Urinary bladder (tissue), 3 donors: ENCODE measurements at regions not wholly inside any gene's neighbourhood (a gene's known extent, or its start where the extent isn't known, plus 50 kb on each side); places are given as distances from the start of the nearest gene placed in this dataset.

Experiments
- DNase-seq: peaks from one replicate; pipeline ENCODE4 v3.0.0-alpha.2; 2015; ENCODE audit errors: extremely low spot score
- H3K27ac ChIP-seq: one replicate; pipeline ENCODE4 v1.5.1; 2013; ENCODE audit warnings: low read depth, mild to moderate bottlenecking, moderate library complexity
- H3K36me3 ChIP-seq: one replicate; pipeline ENCODE4 v1.6.1; 2013; ENCODE audit warnings: mild to moderate bottlenecking, moderate library complexity; ENCODE audit not compliant: insufficient read depth
- H3K4me1 ChIP-seq: one replicate; pipeline ENCODE4 v1.6.1; 2013; ENCODE audit warnings: mild to moderate bottlenecking, moderate library complexity; ENCODE audit not compliant: insufficient read depth
- H3K4me3 ChIP-seq: one replicate; pipeline ENCODE4 v1.5.1; 2013; ENCODE audit warnings: low read depth, low read length
- WGBS: extraction: QIAGEN DNeasy Blood & Tissue Kit; methylation state at CpG from one replicate; pipeline ENCODE4 v1.1.7; 2013; 5-methylcytosine and 5-hydroxymethylcytosine counted together
- donor health status: healthy with polysubstance abuse.
- donor health status: healthy.

DNA sequence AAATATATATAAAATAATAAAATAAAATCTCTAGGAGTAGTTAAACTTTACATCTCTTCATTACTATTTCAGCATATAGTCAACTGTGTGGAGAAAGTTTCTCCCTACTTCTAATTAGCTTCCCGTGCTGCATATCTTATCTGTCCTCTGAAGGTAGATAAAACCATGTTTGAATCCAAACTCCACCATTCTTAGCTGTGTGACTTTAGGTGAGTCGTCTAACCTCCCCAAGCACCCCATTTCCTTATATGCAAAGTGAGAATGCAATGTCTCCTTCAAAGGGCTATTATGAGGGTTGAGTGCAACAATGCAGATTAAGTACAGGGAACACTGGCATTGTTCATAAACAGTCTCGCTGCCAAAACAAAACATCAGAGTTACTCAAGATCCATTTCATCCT lies 80.8 kb upstream of the DRD2 start:
- WGBS: 68% methylated on average over 3 of the region's 3 CpGs
- H3K4me3 ChIP-seq: no peak overlapping the region
- DNase-seq: no peak
- no peaks in the 10 kb centered on the region for H3K36me3 ChIP-seq
- no peak overlapping the region for H3K27ac ChIP-seq
- H3K4me1 ChIP-seq: no peaks in the 10 kb centered on the region

GRCh38 chr11:113555071-113555619 lies 79.9 kb upstream of the DRD2 start:
- Histone ChIP-seq H3K4me1 (no peaks in the 10 kb centered on the region), H3K4me3 (no peak overlapping the region), H3K36me3 (no peaks in the 10 kb centered on the region), H3K27ac (no peak overlapping the region)
- DNase-seq: no peak
- 68% methylated on average over 2 of the region's 2 CpGs for WGBS

DNA sequence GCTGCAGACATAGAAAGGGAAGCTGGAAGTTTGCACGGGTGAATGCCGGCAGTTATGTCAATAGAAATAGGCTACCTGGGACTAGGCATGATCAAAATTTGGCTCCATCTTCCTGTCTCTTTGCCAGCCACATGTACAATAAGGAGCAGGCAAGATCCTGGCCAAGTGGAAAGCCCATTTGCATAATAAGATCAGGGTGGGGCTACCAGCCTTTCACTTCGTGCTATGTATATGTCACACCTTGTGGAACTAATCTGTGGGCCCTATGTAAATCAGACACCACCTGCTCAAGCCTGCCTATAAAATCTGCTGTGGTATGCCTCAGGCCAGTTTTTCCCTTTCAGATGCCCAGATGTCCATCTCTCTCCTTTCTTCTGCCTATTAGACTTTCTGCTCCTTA lies 79.3 kb upstream of the DRD2 start:
- WGBS: 58% methylated on average over 3 of the region's 3 CpGs
- DNase-seq: no peak
- no peak overlapping the region for H3K27ac ChIP-seq
- H3K4me1 ChIP-seq: no peaks in the 10 kb centered on the region
- H3K36me3 ChIP-seq: no peaks in the 10 kb centered on the region
- H3K4me3 ChIP-seq: no peak overlapping the region

DNA sequence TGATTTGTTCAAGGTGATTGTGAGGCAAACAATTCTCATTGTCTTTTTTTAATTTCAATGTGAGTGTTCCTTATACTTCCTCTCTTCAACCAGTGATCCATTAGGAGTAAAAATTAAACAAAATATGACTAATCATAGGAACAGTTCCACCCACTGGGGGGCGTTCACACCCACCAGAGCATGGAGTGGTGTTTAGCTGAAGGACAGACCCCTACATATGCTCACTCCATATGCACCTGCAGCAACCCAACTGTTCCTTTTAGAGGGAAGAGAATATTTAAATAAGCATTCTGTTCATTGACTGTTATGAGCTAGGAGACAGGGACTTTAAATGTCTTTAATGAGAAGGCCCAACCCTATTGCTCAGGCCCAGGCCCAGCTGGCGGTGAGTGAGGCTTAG lies 78.7 kb upstream of the DRD2 start:
- Histone ChIP-seq H3K4me1 (no peaks in the 10 kb centered on the region), H3K36me3 (no peaks in the 10 kb centered on the region), H3K4me3 (no peak overlapping the region), H3K27ac (no peak overlapping the region)
- WGBS: 46% methylated on average over 2 of the region's 2 CpGs
- DNase-seq: no peak

DNA sequence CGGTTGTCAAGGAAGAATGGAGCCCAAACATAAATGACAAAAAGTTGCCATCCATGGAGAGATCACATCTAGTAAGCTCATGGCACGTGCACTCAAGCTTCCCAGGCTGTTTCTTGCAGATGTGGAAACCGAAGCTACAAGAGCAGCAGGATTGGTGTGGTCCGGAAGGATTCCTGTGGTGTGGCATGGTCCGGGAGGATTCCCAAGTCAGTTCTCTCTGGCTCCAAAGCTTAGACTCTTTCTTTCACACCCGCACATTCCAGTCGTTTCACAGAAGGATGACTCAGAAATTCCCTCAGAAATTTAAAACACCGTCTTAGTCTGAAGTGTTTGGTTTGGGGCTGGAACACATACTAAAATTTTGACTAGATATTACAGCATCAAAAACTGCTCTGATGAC lies 78.0 kb upstream of the DRD2 start:
- Histone ChIP-seq H3K36me3 (no peaks in the 10 kb centered on the region), H3K27ac (no peak overlapping the region), H3K4me3 (no peak overlapping the region), H3K4me1 (no peaks in the 10 kb centered on the region)
- WGBS: 29% methylated on average over 8 of the region's 8 CpGs
- DNase-seq: no peak

GRCh38 chr11:113552271-113552670 lies 77.1 kb upstream of the DRD2 start:
- Histone ChIP-seq H3K27ac (no peak overlapping the region), H3K4me1 (no peaks in the 10 kb centered on the region), H3K4me3 (no peak overlapping the region), H3K36me3 (no peaks in the 10 kb centered on the region)
- 97% methylated on average over 2 of the region's 2 CpGs for WGBS
- DNase-seq: no peak

DNA sequence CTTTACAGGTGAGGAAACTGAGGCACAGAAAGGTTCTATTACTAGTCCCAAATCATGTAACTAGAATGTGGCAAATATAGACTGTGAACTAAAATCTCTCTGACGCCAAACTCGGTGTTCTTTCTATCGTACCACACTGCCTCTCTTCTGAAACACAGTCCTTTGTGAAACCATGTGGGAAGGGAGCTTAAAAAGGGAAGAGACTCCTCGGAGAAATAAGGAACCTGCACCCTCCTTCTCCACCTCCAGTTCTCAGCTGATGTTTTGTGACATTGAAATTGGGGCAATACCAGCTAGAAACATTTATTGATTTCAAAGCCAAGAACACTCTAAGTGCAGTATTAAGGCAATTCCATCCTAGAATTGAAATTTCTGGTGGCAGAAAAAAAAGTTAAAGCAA lies 76.4 kb upstream of the DRD2 start:
- H3K4me3 ChIP-seq: no peak overlapping the region
- H3K36me3 ChIP-seq: no peaks in the 10 kb centered on the region
- 85% methylated on average over 4 of the region's 4 CpGs for WGBS
- H3K4me1 ChIP-seq: no peaks in the 10 kb centered on the region
- DNase-seq: no peak
- no peak overlapping the region for H3K27ac ChIP-seq

DNA sequence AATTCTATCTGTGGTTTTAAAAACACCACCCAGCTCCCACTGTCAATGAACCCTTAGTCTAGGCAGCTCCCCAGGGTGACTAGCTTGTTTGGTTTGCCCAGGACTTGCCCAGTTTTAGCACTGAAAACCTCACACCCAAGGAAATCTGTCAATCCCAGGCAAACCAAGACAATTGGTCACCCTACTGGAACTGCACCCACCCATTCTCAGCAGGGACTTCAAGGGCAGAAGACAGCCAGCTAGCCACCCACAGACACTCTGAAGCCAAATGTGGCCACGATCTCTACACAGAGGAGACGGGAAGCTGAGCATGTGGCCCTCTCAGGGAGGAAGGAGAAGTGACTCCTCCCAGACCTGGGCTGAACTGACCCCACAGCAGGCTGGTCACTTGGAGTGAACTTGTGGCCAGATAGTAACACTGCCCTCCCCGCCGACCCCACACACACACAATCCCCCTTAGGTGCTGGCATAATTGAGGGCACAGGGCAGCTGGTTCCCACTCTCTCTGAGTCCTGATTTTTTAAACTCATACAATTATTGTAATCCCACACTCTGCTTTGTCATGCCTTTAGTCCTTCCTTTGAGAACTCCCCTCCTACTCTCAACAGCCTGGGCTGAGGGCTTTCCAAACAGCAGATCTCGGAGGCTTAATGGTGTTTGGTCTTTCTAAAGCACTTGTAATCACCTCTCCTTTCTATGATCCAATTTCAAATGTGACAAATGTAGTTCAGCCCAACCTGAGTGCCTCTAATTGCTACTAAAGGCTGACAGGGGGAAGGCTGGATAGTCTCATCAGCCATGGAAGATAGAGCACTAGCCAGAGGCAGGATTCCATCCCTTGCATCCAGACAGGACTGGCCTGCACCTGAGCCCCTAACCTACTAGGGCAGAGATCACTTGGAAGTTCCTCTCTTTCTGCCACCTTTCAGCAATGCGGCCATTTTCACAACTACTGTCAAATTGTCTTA lies 74.7 kb upstream of the DRD2 start:
- no peak for DNase-seq
- no peaks in the 10 kb centered on the region for H3K4me1 ChIP-seq
- WGBS: 76% methylated on average over 6 of the region's 6 CpGs

DNA sequence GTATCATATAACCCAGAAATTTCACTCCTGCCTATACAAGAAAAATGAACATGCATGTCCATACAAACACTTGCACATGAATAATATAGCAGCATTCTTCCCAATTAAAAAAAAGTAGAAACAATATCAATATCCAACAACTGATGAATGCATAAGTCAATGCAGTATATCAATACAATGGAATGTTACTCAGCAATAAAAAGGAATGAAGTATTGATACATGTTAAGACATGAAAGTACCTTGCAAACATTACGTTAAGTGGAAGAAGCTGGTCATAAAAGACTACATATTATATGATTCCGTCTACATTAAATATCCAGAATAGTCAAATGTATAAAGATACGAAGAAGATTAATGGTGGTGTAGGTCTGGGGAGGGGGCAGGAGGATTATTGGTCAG lies 73.9 kb upstream of the DRD2 start:
- Histone ChIP-seq H3K36me3 (no peaks in the 10 kb centered on the region), H3K4me1 (no peaks in the 10 kb centered on the region), H3K27ac (no peak overlapping the region), H3K4me3 (no peak overlapping the region)
- DNase-seq: no peak
- WGBS: 92% methylated on average over 3 of the region's 3 CpGs

More for the DNA sequence above, 74.7 kb upstream of the DRD2 start:
- no peak overlapping the region for H3K4me3 ChIP-seq
- no peaks in the 10 kb centered on the region for H3K36me3 ChIP-seq
- H3K27ac ChIP-seq: no peak overlapping the region

DNA sequence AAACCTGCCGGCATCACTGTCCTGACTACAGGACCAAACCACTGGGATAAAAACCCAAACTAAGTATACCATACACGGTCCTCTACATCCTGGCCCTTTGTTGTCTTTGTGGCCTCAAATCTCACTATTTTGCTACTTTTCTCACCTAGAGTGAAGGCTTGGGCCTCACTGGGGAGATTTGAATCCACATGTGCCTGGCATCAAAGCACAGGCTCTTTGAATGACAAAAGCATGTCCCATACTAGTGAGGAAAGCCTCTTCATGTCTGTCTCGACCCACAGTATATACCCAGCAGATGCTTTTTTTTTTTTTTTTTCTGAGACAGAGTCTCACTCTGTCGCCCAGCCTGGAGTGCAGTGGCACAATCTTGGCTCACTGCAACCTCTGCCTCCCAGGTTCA lies 72.5 kb upstream of the DRD2 start:
- Histone ChIP-seq H3K36me3 (no peaks in the 10 kb centered on the region), H3K4me3 (no peak overlapping the region), H3K4me1 (no peaks in the 10 kb centered on the region), H3K27ac (no peak overlapping the region)
- no peak for DNase-seq
- 61% methylated on average over 4 of the region's 4 CpGs for WGBS

- Histone ChIP-seq H3K36me3 (no peaks in the 10 kb centered on the region), H3K27ac (no peak overlapping the region), H3K4me1 (no peaks in the 10 kb centered on the region), H3K4me3 (no peak overlapping the region)
- DNase-seq: no peak
- 52% methylated on average over 5 of the region's 5 CpGs for WGBS
These were observed 71.7 kb upstream of the DRD2 start for GRCh38 chr11:113546757-113547507.

DNA sequence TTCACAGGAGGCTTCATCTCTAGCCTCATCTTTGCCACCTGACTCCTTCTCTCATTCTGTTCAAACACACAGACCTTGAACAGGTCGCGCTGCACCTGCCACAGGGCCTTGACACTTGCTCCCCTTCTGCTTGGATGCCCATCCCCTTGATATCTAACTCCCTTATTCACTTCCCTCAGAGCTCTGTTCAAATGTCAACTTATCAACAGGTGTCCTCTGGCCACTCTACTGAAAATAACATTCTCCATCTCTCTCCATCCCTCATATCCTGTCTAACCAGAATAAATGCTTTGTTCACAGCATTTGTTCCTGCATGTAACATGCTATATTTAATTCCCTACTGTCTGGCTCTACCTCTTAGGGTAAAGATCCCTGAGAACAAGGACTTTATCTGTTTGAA lies 67.2 kb upstream of the DRD2 start:
- DNase-seq: no peak
- no peak overlapping the region for H3K4me3 ChIP-seq
- H3K4me1 ChIP-seq: no peaks in the 10 kb centered on the region
- no peak overlapping the region for H3K27ac ChIP-seq
- 98% methylated on average over 2 of the region's 2 CpGs for WGBS
- H3K36me3 ChIP-seq: no peaks in the 10 kb centered on the region

GRCh38 chr11:113540416-113541330 lies 65.5 kb upstream of the DRD2 start:
- Histone ChIP-seq H3K4me1 (no peaks in the 10 kb centered on the region), H3K4me3 (no peak overlapping the region), H3K27ac (no peak overlapping the region), H3K36me3 (no peaks in the 10 kb centered on the region)
- 80% methylated on average over 8 of the region's 8 CpGs for WGBS
- DNase-seq: no peak
